Ishikawa (cell line): ENCODE measurements at regions not wholly inside any gene's neighbourhood (a gene's known extent, or its start where the extent isn't known, plus 50 kb on each side); places are given as distances from the start of the nearest gene placed in this dataset.

ENCODE experiments used
- CEBPB ChIP-seq: IDR thresholded peaks from 2 replicates; pipeline ENCODE4 v1.6.1; 2012
- CREB1 ChIP-seq: IDR thresholded peaks from 2 replicates; pipeline ENCODE4 v1.6.1; 2012; ENCODE audit warnings: low read depth
- EGR1 ChIP-seq: IDR thresholded peaks from 2 replicates; pipeline ENCODE4 v1.6.1; 2012
- EP300 ChIP-seq: IDR thresholded peaks from 2 replicates; pipeline ENCODE4 v1.6.1; 2012; ENCODE audit warnings: borderline replicate concordance
- FOXM1 ChIP-seq: IDR thresholded peaks from 2 replicates; pipeline ENCODE4 v1.6.1; 2012; ENCODE audit warnings: low read depth, borderline replicate concordance
- NFIC ChIP-seq: IDR thresholded peaks from 2 replicates; pipeline ENCODE4 v1.6.1; 2012
- RAD21 ChIP-seq: IDR thresholded peaks from 2 replicates; pipeline ENCODE4 v1.6.1; 2012; ENCODE audit warnings: low read depth
- TAF1 ChIP-seq: IDR thresholded peaks from 2 replicates; pipeline ENCODE4 v1.6.1; 2012; ENCODE audit warnings: low read depth, mild to moderate bottlenecking
- TCF12 ChIP-seq: IDR thresholded peaks from 2 replicates; pipeline ENCODE4 v1.6.1; 2012; ENCODE audit warnings: low read depth
- TEAD4 ChIP-seq: IDR thresholded peaks from 2 replicates; pipeline ENCODE4 v1.6.1; 2012
- YY1 ChIP-seq: IDR thresholded peaks from 2 replicates; pipeline ENCODE4 v1.6.1; 2012; ENCODE audit warnings: low read depth
- ZBTB7A ChIP-seq: IDR thresholded peaks from 2 replicates; pipeline ENCODE4 v1.6.1; 2012; ENCODE audit warnings: low read depth
- TF ChIP-seq, protein P1 (sequence below): IDR thresholded peaks from 2 replicates; pipeline ENCODE4 v1.6.1; 2012
- TF ChIP-seq, protein P2 (sequence below): IDR thresholded peaks from 2 replicates; pipeline ENCODE4 v1.6.1; 2012
- TF ChIP-seq, protein P3 (sequence below): IDR thresholded peaks from 2 replicates; pipeline ENCODE4 v1.6.1; 2012; ENCODE audit warnings: low read depth, mild to moderate bottlenecking

DNA sequence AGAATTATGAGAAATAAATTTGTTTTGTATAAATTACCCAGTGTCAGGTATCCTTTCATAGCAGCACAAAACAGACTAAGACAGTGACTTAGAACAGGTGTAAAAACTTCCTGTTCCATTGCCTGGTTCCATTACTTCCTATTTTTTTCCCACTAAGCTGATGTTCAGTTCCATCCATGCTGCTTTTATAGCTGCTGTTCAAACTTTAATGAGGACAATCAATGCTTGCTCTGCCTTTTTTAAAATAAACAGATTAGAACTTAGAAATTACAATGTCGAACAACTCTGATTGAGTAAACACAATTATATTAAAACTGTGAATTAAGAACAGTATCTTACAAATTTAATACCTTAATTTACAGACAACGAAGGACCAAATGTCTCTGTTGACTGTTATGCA is 818.9 kb downstream of the OLFM4 start:
- TF ChIP-seq, protein P1, sequence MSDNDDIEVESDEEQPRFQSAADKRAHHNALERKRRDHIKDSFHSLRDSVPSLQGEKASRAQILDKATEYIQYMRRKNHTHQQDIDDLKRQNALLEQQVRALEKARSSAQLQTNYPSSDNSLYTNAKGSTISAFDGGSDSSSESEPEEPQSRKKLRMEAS = no peak
- TF ChIP-seq RAD21 = no peak
- TF ChIP-seq TEAD4 = no peak
- TF ChIP-seq, protein P2, sequence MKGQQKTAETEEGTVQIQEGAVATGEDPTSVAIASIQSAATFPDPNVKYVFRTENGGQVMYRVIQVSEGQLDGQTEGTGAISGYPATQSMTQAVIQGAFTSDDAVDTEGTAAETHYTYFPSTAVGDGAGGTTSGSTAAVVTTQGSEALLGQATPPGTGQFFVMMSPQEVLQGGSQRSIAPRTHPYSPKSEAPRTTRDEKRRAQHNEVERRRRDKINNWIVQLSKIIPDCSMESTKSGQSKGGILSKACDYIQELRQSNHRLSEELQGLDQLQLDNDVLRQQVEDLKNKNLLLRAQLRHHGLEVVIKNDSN = no peak
- TF ChIP-seq CEBPB = no peak

DNA sequence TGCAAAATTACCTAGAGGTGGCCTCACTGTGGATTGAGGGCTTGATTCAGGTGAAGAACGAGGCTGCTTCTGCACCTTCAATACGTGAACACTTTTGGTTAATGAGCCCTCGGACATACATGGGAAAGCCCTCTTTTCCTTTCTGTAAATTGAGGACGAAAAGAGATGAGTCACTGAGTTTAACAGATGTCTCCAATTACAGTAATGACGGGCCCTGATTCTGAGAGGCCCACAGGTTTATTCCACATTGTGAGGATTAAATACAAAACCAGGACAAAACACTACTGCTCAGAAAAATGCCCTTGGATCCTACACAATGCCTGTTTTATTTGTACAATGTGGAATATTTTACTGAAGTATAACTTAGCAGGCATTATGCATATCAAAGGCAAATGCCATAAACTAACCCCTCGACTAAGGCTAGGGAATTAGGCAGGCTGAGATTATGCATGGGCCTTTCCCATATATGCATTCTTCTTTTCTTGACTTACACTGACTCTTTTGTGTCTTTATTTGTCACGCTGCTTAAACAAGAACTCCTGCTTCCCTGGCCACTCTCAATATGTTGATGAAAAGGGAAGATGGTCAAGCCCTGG is 819.9 kb downstream of the OLFM4 start:
- no peak for TF ChIP-seq ZBTB7A
- TF ChIP-seq EP300 = no peak
- no peak for TF ChIP-seq TAF1
- no peak for TF ChIP-seq NFIC
- no peak for TF ChIP-seq YY1
- no peak for TF ChIP-seq TEAD4
- no peak for TF ChIP-seq TCF12
- TF ChIP-seq, protein P1 = no peak
- no peak for TF ChIP-seq EGR1
- no peak for TF ChIP-seq FOXM1
- TF ChIP-seq, protein P2 = no peak
- no peak for TF ChIP-seq CEBPB
- TF ChIP-seq, protein P3, sequence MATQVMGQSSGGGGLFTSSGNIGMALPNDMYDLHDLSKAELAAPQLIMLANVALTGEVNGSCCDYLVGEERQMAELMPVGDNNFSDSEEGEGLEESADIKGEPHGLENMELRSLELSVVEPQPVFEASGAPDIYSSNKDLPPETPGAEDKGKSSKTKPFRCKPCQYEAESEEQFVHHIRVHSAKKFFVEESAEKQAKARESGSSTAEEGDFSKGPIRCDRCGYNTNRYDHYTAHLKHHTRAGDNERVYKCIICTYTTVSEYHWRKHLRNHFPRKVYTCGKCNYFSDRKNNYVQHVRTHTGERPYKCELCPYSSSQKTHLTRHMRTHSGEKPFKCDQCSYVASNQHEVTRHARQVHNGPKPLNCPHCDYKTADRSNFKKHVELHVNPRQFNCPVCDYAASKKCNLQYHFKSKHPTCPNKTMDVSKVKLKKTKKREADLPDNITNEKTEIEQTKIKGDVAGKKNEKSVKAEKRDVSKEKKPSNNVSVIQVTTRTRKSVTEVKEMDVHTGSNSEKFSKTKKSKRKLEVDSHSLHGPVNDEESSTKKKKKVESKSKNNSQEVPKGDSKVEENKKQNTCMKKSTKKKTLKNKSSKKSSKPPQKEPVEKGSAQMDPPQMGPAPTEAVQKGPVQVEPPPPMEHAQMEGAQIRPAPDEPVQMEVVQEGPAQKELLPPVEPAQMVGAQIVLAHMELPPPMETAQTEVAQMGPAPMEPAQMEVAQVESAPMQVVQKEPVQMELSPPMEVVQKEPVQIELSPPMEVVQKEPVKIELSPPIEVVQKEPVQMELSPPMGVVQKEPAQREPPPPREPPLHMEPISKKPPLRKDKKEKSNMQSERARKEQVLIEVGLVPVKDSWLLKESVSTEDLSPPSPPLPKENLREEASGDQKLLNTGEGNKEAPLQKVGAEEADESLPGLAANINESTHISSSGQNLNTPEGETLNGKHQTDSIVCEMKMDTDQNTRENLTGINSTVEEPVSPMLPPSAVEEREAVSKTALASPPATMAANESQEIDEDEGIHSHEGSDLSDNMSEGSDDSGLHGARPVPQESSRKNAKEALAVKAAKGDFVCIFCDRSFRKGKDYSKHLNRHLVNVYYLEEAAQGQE = no peak
- TF ChIP-seq RAD21 = no peak

DNA sequence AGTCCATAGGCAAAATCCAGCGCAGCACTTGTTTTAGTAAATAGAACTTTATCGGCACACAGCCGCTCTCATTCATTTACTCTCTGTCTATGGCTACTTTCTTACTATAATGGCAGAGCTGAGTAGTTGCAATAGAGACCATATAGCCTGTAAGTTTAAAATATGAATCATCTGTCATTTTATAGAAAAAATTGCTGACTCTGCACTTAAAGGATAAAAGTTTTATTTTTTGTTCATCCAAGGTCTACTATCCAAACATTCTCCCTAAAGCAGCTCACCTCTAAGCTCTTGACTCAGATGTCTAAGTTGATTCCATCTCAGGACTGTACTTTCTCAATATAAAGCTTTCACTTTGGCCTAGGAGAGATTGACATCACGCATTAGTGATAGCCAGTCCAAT is 825.7 kb downstream of the OLFM4 start:
- TF ChIP-seq, protein P1 = no peak
- TF ChIP-seq RAD21 (no peak), TCF12 (no peak), NFIC (no peak), CEBPB (no peak), EP300 (no peak), YY1 (no peak), ZBTB7A (no peak), TEAD4 (no peak), FOXM1 (no peak), EGR1 (no peak), TAF1 (no peak), CREB1 (no peak)
- TF ChIP-seq, protein P3 = no peak
- TF ChIP-seq, protein P2 = no peak

DNA sequence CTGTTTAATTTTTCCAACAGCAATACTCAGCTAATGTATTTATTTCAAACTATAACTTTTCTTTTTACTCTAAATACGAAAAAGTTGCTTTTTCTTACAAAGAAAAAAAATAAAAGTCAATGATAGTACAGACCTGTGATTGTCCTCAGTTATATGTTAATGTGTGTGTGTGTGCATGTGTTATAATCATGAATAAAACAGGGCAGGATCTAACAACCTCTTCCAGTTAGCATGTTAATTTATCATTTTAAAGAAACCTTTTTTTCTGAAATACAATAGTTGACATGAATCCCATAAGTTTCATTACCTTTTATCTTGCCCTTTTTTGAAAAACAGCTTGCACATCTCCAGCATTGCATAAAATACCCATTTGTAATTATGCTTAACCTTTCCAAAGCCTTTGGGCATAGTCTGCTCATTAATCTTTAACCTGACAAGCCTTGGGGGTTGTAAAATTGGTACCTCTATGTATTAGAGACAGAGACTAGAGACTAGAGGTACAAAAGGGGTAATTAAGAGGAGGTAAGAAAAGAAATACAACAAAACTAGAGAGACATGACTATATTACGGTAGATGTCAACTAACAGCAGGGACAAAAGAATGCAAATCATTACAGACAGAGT is 828.1 kb downstream of the OLFM4 start:
- TF ChIP-seq TEAD4 = no peak
- no peak for TF ChIP-seq FOXM1
- no peak for TF ChIP-seq EGR1
- no peak for TF ChIP-seq RAD21
- TF ChIP-seq NFIC = no peak
- no peak for TF ChIP-seq TCF12
- no peak for TF ChIP-seq CREB1
- TF ChIP-seq YY1 = no peak
- TF ChIP-seq TAF1 = no peak
- TF ChIP-seq, protein P3 = no peak
- TF ChIP-seq EP300 = no peak
- no peak for TF ChIP-seq ZBTB7A
- TF ChIP-seq, protein P1 = no peak
- TF ChIP-seq, protein P2 = no peak
- TF ChIP-seq CEBPB = no peak
